HG02884 (cell line): ENCODE measurements at regions not wholly inside any gene's neighbourhood (a gene's known extent, or its start where the extent isn't known, plus 50 kb on each side); places are given as distances from the start of the nearest gene placed in this dataset.
A peak's percentile ranks its signal among the peaks of the same experiment; 100 is the strongest.
"Not testable (repeated sequence)": the region's sequence is repeated elsewhere in the genome, so short reads cannot be mapped to it uniquely, and the experiment has no call there.

Experiments used
- ATAC-seq: cut with Tn5 transposase; IDR thresholded peaks from one replicate; pipeline ENCODE4 v1.9.1; 2021; ENCODE audit warnings: mild to moderate bottlenecking, moderate library complexity; ENCODE audit not compliant: unreplicated experiment

GRCh38 chr14:71237556-71237955 is 330.3 kb downstream of the PCNX1 start:
- ATAC-seq, result no peak

DNA sequence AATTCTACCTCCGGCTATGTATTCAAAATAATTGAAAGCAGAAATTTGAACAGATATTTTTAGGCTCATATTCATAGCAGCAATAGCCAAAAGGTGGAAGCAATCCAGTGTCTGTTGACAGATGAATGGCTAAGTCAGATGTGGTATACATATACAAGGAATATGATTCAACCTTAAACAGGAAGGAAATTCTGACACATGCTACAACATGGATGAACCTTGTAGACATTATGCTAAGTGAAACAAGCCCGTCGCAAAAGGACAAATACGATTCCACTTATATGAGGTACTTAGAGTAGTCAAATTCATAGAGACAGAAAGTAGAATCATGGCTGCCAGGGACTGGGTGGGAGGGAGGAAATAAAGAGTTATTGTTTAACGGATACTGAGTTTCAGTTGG is 331.6 kb downstream of the PCNX1 start:
- no peak for ATAC-seq

DNA sequence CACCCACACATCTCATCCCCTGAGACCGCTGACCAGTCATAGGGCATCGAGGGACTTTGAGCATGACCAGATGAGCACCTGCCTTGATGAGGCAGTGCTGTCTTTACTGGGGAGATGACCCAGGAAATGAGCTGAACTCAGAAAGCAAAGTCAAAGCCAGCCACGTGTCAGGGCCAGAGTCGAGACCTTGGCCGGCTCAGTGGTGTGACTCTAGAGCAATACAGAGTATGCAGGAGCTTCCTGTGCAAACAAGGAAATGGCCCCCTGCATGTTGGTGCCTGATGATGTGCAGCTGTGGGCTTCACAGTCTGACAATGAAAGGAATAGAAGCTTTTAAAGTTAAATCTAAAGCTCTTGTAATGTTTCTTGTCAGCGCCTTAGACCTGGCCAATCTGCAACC is 332.9 kb downstream of the PCNX1 start:
- ATAC-seq, result no peak

GRCh38 chr14:71240866-71241520 is 333.7 kb downstream of the PCNX1 start:
- no peak for ATAC-seq

GRCh38 chr14:71242237-71242748 is 335.0 kb downstream of the PCNX1 start:
- no peak for ATAC-seq

DNA sequence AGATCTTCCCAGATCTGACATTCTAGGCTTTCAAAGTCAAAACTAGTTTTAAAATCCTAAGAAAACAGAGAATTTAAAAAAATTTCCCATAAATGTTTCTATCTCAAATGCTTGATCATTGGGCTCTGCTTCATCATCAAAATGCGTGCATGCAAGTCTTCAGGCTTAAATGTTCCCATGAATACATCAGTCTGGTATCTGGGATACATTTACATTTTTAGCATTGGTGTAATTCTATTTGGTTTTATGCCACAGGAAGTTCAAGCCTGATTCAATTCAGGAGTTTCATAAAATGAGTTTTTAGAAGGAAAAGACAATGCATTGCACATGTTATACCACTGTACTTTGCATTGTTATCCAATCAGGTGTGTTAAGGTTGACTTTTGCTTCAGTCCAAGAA is 336.4 kb downstream of the PCNX1 start:
- no peak for ATAC-seq

DNA sequence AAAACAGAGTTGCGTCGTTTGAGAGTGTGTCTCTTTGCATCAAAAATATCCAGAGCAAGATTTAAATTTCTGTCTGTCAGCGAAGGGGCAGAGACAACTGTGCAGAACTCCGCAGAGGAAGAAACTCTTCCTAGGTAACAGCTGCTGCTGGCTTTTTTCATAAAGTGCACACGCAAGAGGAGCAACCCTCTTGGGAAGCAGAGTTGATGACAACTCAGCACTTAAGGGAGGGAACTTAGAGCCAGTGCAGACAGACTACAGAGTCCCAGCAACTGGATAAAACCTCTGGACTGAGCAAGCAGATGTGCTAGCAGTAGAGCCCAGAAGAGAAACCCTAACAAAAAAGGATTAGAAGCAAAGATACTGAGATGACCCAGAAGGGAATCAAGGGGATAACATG is 337.1 kb downstream of the PCNX1 start:
- no peak for ATAC-seq

DNA sequence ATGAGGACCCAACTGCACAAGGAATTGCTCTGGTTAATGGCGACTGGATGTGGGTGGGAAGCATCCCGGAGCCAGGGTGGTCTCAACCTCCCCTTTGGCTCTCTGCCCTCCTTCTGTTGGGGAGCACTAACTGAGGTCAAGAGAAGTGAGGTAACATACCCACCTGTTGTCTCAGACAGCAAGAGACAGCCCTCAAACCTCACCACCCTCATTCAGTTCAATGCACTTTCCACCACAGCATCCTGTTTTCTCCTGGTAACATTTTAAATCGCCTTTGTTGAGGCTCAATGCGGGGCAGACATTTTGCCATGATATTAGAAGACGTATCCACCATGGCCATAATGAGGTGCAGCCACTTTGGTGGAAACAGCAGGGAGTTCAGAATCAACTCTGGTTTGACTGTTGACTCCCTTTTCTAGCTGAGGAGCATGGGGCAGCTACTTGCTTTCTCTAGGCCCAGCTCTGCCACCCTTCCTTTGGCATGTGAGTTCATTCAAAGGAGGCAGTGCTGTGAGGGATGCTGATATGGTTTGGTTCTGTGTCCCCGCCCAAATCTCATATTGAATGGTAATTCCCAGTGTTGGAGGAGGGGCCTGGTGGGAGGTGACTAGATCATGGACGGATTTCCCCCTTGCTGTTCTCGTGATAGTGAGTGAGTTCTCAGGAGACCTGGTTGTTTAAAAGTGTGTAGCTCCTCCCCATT is 338.6 kb downstream of the PCNX1 start:
- ATAC-seq, result no peak

GRCh38 chr14:71246539-71246938 is 339.3 kb downstream of the PCNX1 start:
- ATAC-seq, result no peak

DNA sequence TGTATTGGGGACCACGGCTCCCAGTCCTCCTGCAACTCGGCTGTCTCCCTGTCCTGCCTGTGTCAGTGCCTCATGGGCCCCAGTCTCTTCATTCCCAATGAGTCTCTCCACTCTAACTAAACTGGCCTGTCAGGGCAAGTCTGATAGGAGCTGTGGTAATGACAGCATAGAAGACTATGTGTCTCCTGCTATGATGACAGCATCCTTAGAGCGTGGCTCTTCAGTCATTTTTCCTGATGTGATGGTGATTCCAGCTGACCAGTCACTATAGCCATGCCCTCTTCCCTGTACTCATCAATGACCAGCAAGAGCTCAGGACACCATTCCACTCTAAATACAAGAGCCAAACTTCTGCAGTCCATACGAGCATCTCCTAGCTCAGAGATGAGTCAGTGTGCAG is 339.8 kb downstream of the PCNX1 start:
- ATAC-seq, result no peak

DNA sequence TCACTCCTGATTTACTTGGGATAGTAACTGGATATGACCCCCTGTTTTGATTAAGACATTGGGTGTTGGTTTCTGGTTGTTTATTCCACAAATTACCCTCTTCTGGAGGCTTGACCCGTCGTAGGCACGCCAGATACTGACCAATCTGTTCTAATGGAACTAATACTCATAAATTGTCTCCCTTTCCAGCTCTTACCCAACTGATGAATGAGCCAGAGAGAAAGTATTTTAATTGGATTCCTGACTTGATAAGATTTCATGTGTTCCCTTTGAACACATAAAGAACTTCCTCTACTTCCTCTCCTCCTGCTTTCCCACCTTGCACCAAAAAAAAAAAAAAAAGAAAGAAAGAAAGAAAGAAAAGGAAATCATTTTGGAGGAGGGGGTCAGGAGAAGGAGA is 340.9 kb downstream of the PCNX1 start:
- ATAC-seq, result no peak

DNA sequence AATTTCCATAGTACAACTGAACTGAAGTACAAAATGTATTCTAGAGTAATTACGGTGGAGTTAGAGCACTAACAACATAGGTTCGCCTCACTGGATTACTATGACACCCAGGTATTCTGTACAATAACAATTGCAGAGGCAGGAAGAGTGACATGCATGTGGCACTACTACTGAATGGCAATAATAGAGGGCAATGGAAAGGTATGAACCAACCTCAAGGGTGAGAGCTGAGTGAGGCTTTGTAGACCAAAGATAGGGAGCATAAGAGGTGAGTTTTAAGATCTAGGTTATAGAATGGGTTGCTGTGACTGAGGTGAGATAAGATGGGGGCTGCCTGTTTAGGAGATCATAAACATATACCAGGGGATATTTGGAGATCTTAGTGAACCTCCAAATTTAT is 343.1 kb downstream of the PCNX1 start:
- no peak for ATAC-seq

GRCh38 chr14:71250791-71251190 is 343.5 kb downstream of the PCNX1 start:
- ATAC-seq, result no peak

DNA sequence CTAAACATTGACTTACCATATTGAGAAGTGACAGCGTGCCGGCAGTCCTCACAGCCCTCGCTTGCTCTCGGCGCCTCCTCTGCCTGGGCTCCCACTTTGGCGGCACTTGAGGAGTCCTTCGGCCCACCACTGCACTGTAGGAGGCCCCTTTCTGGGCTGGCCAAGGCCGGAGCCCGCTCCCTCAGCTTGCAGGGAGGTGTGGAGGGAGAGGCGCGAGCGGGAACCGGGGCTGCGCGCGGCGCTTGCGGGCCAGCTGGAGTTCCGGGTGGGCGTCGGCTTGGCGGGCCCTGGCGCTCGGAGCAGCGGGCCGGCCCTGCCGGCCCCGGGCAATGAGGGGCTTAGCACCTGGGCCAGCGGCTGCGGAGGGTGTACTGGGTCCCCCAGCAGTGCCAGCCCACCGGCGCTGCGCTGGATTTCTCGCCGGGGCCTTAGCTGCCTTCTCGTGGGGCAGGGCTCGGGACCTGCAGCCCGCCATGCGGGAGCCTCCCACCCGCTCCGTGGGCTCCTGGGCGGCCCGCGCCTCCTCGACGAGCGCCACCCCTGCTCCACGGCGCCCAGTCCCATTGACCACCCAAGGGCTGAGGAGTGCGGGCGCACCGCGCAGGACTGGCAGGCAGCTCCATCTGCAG is 346.9 kb downstream of the PCNX1 start:
- not testable (repeated sequence) for ATAC-seq

- no peak for ATAC-seq
These were observed 353.9 kb downstream of the PCNX1 start for GRCh38 chr14:71261206-71261605.

GRCh38 chr14:71262441-71262840 is 355.2 kb downstream of the PCNX1 start:
- no peak for ATAC-seq

DNA sequence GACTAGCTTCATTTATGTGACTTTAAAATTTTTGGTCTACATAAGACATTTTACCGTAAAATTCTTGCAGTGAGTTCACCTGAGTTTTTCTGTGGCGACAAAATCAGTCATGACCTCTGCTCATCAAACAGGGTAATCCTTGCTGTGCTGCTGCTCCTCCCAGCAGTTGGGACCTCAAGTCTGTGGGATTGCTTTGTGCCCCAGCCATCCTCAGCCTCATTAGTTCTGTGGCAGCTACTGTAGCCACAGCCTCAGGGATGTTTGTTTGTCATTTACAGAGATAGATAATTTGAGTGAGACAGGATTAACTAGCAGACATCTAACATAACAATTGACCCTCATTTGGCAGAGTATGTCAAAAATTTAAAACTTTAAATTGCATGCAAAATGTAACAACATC is 357.0 kb downstream of the PCNX1 start:
- no peak for ATAC-seq

GRCh38 chr14:71267007-71267513 is 359.8 kb downstream of the PCNX1 start:
- ATAC-seq, result peak; percentile 89

- ATAC-seq, result no peak
These were observed 360.4 kb downstream of the PCNX1 start for GRCh38 chr14:71267691-71268090.

DNA sequence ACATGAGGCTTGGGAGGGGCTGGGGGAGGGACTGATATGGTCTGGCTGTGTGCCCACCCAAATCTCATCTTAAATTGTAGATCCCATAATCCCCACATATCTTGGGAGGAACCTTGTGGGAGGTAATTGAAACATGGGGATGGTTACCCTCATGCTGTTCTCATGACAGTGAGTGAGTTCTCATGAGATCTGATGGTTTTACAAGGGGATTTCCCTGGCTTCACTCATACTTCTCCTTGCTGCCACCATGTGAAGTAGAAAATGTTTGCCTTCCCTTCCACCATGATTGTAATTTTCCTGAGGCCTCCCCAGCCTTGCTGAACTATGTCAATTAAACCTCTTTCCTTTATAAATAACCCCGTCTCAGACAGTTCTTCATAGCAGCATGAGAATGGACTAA is 362.9 kb downstream of the PCNX1 start:
- ATAC-seq, result no peak

GRCh38 chr14:71271166-71271945 is 364.1 kb downstream of the PCNX1 start:
- ATAC-seq, result no peak
